HEK293 (cell line): ENCODE measurements at regions not wholly inside any gene's neighbourhood (a gene's known extent, or its start where the extent isn't known, plus 50 kb on each side); places are given as distances from the start of the nearest gene placed in this dataset.

ENCODE experiments used
- CTCF ChIA-PET: fragments of 350-600 bp; formaldehyde crosslinking; extraction: SDS; loops from one replicate; lab custom pipeline; 2021; ENCODE audit warnings: antibody characterized with exemption; lab: Yijun Ruan, JAX
- POLR2A ChIA-PET: fragments of 300-600 bp; formaldehyde crosslinking; extraction: SDS; loops from one replicate; lab custom pipeline; 2020; ENCODE audit warnings: antibody characterized with exemption, inconsistent platforms; lab: Yijun Ruan, JAX
- H3K27ac ChIP-seq: fragments of 200-500 bp; sonication (Bioruptor generic); 2 replicates; pipeline ENCODE4 v1.5.1; 2014; ENCODE audit warnings: low read depth, low read length, control low read depth, inconsistent platforms; ENCODE audit errors: extremely low read depth
- H3K36me3 ChIP-seq, 2 experiments: fragments of 200-500 bp in 1 of 2; sonication (Bioruptor generic) in 1 of 2; 1 replicate in 1 of 2; 2 replicates in 1 of 2; pipeline ENCODE4 v1.5.1; 2014 to 2017; ENCODE audit warnings: inconsistent platforms in 2 of 2, low read length in 2 of 2; ENCODE audit not compliant: control insufficient read depth in 2 of 2, insufficient read depth in 1 of 2
- H3K4me1 ChIP-seq: fragments of 200-500 bp; sonication (Bioruptor generic); 2 replicates; pipeline ENCODE4 v1.5.1; 2014; ENCODE audit warnings: mild to moderate bottlenecking, low read length, inconsistent platforms; ENCODE audit not compliant: control insufficient read depth, insufficient read depth
- H3K4me3 ChIP-seq: 2 replicates; pipeline ENCODE4 v1.5.1; 2011; ENCODE audit warnings: low read depth, mild to moderate bottlenecking, control low read depth, low read length, moderate library complexity
- H3K9me3 ChIP-seq: fragments of 200-500 bp; sonication (Bioruptor generic); 2 replicates; pipeline ENCODE4 v1.5.1; 2014; ENCODE audit warnings: low read depth, low read length, inconsistent platforms; ENCODE audit not compliant: control insufficient read depth, insufficient read depth
- GLI4 ChIP-seq: fragments of 450-650 bp; formaldehyde crosslinking; IDR thresholded peaks from 2 replicates; pipeline ENCODE4 v1.5.1; 2016; ENCODE audit warnings: missing biosample characterization, missing genetic modification characterization
- MZF1 ChIP-seq: fragments of 450-650 bp; formaldehyde crosslinking; IDR thresholded peaks from 2 replicates; pipeline ENCODE4 v1.5.1; 2017; ENCODE audit warnings: missing biosample characterization, missing genetic modification characterization, borderline replicate concordance
- OVOL3 ChIP-seq: fragments of 450-650 bp; formaldehyde crosslinking; IDR thresholded peaks from 2 replicates; pipeline ENCODE4 v1.5.1; 2016; ENCODE audit warnings: missing biosample characterization, missing genetic modification characterization
- PBX3 ChIP-seq: sonication (generic); formaldehyde crosslinking; IDR thresholded peaks from 2 replicates; pipeline ENCODE4 v1.8.1; 2022; ENCODE audit warnings: mild to moderate bottlenecking, moderate library complexity, missing genetic modification reagents
- PRDM2 ChIP-seq: fragments of 450-650 bp; formaldehyde crosslinking; IDR thresholded peaks from 2 replicates; pipeline ENCODE4 v1.5.1; 2016; ENCODE audit warnings: missing biosample characterization, missing genetic modification characterization, borderline replicate concordance
- SCRT2 ChIP-seq: fragments of 450-650 bp; formaldehyde crosslinking; IDR thresholded peaks from 2 replicates; pipeline ENCODE4 v1.5.1; 2016; ENCODE audit warnings: missing biosample characterization, missing genetic modification characterization
- WT1 ChIP-seq: fragments of 450-650 bp; formaldehyde crosslinking; IDR thresholded peaks from 2 replicates; pipeline ENCODE4 v1.5.1; 2016; ENCODE audit warnings: missing biosample characterization, missing genetic modification characterization
- ZNF114 ChIP-seq: fragments of 450-650 bp; formaldehyde crosslinking; IDR thresholded peaks from 2 replicates; pipeline ENCODE4 v1.5.0; 2017; ENCODE audit warnings: missing biosample characterization, missing genetic modification characterization
- ZNF341 ChIP-seq: fragments of 450-650 bp; formaldehyde crosslinking; IDR thresholded peaks from 2 replicates; pipeline ENCODE4; 2016; ENCODE audit warnings: low read depth, missing biosample characterization, missing genetic modification characterization
- ZNF416 ChIP-seq: fragments of 450-650 bp; formaldehyde crosslinking; IDR thresholded peaks from 2 replicates; pipeline ENCODE4 v1.5.1; 2016; ENCODE audit warnings: missing biosample characterization, missing genetic modification characterization
- ZNF426 ChIP-seq: fragments of 450-650 bp; formaldehyde crosslinking; IDR thresholded peaks from 2 replicates; pipeline ENCODE4 v1.5.1; 2017; ENCODE audit warnings: missing biosample characterization, missing genetic modification characterization, mild to moderate bottlenecking, inconsistent platforms, moderate library complexity
- ZNF544 ChIP-seq: fragments of 450-650 bp; formaldehyde crosslinking; IDR thresholded peaks from 2 replicates; pipeline ENCODE4 v1.5.0; 2017; ENCODE audit warnings: missing biosample characterization, missing genetic modification characterization
- ZNF660 ChIP-seq: fragments of 450-650 bp; IDR thresholded peaks from 2 replicates; pipeline ENCODE4 v1.5.1; 2018; ENCODE audit warnings: missing biosample characterization, mild to moderate bottlenecking, missing genetic modification characterization
- ZSCAN5A ChIP-seq: fragments of 450-650 bp; formaldehyde crosslinking; IDR thresholded peaks from 2 replicates; pipeline ENCODE4 v1.5.1; 2016; ENCODE audit warnings: missing biosample characterization, missing genetic modification characterization
- TF ChIP-seq, protein P1 (sequence below): fragments of 450-650 bp; formaldehyde crosslinking; conservative IDR thresholded peaks from 2 replicates; pipeline ENCODE4 v1.5.1; 2016; ENCODE audit warnings: low read depth, missing biosample characterization, missing genetic modification characterization
- TF ChIP-seq, protein P2 (sequence below): fragments of 450-650 bp; formaldehyde crosslinking; IDR thresholded peaks from 2 replicates; pipeline ENCODE4 v1.5.1; 2016; ENCODE audit warnings: missing biosample characterization, missing genetic modification characterization
- TF ChIP-seq, protein P3 (sequence below): fragments of 450-650 bp; formaldehyde crosslinking; IDR thresholded peaks from 2 replicates; pipeline ENCODE4 v1.5.1; 2016; ENCODE audit warnings: missing biosample characterization, missing genetic modification characterization
- TF ChIP-seq, protein P4 (sequence below): fragments of 450-650 bp; formaldehyde crosslinking; IDR thresholded peaks from 2 replicates; pipeline ENCODE4 v1.5.1; 2016; ENCODE audit warnings: missing biosample characterization, missing genetic modification characterization
- TF ChIP-seq, protein P5 (sequence below): fragments of 450-650 bp; formaldehyde crosslinking; IDR thresholded peaks from 2 replicates; pipeline ENCODE4 v1.5.1; 2016; ENCODE audit warnings: missing biosample characterization, missing genetic modification characterization

DNA sequence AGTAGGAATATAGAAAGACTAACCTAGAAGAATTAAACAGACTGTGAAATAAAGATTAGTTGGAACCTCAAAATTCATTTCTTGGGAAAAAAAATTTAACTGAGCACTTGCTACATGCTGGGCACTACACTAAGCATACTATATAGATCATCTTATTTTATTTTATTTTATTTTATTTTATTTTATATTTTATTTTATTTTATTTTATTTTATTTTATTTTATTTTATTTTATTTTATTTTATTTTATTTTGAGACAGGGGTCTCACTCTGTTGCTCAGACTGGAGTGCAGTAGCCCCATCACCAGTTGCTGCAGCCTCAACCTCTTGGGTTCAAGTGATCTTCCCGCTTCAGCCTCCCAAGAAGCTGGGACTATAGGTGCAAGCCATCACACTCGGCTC, 74.5 kb upstream of the DSC1 start:
- ChIA-PET POLR2A (no interaction called here), CTCF (interaction anchor here (0.7 kb wide), 2 partner anchors 20 to 1356 kb away, joined by 3 read pairs; no protein-coding TSS in a partner anchor)
- no peaks in the 10 kb centered on the region for H3K36me3 ChIP-seq
- TF ChIP-seq MZF1 (tag by site-specific recombination) = no peak
- TF ChIP-seq ZNF660 (tag by site-specific recombination) = no peak
- no peak for TF ChIP-seq OVOL3 (tag by site-specific recombination)
- TF ChIP-seq, protein P1, sequence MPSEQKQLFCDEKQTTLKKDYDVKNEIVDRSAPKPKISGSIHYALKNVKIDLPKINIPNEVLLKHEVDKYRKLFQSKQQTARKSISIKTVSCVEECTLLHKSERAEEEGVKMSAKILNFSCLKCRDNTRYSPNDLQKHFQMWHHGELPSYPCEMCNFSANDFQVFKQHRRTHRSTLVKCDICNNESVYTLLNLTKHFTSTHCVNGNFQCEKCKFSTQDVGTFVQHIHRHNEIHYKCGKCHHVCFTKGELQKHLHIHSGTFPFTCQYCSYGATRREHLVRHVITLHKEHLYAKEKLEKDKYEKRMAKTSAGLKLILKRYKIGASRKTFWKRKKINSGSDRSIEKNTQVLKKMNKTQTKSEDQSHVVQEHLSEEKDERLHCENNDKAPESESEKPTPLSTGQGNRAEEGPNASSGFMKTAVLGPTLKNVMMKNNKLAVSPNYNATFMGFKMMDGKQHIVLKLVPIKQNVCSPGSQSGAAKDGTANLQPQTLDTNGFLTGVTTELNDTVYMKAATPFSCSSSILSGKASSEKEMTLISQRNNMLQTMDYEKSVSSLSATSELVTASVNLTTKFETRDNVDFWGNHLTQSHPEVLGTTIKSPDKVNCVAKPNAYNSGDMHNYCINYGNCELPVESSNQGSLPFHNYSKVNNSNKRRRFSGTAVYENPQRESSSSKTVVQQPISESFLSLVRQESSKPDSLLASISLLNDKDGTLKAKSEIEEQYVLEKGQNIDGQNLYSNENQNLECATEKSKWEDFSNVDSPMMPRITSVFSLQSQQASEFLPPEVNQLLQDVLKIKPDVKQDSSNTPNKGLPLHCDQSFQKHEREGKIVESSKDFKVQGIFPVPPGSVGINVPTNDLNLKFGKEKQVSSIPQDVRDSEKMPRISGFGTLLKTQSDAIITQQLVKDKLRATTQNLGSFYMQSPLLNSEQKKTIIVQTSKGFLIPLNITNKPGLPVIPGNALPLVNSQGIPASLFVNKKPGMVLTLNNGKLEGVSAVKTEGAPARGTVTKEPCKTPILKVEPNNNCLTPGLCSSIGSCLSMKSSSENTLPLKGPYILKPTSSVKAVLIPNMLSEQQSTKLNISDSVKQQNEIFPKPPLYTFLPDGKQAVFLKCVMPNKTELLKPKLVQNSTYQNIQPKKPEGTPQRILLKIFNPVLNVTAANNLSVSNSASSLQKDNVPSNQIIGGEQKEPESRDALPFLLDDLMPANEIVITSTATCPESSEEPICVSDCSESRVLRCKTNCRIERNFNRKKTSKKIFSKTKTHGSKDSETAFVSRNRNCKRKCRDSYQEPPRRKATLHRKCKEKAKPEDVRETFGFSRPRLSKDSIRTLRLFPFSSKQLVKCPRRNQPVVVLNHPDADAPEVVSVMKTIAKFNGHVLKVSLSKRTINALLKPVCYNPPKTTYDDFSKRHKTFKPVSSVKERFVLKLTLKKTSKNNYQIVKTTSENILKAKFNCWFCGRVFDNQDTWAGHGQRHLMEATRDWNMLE (tag by site-specific recombination) = no peak
- TF ChIP-seq PRDM2 (tag by site-specific recombination) = no peak
- TF ChIP-seq, protein P2, sequence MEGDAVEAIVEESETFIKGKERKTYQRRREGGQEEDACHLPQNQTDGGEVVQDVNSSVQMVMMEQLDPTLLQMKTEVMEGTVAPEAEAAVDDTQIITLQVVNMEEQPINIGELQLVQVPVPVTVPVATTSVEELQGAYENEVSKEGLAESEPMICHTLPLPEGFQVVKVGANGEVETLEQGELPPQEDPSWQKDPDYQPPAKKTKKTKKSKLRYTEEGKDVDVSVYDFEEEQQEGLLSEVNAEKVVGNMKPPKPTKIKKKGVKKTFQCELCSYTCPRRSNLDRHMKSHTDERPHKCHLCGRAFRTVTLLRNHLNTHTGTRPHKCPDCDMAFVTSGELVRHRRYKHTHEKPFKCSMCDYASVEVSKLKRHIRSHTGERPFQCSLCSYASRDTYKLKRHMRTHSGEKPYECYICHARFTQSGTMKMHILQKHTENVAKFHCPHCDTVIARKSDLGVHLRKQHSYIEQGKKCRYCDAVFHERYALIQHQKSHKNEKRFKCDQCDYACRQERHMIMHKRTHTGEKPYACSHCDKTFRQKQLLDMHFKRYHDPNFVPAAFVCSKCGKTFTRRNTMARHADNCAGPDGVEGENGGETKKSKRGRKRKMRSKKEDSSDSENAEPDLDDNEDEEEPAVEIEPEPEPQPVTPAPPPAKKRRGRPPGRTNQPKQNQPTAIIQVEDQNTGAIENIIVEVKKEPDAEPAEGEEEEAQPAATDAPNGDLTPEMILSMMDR (tag by site-specific recombination) = no peak
- TF ChIP-seq ZNF114 (tag by site-specific recombination) = no peak
- no peak for TF ChIP-seq SCRT2
- no peak for TF ChIP-seq ZNF544 (tag by site-specific recombination)
- TF ChIP-seq, protein P3, sequence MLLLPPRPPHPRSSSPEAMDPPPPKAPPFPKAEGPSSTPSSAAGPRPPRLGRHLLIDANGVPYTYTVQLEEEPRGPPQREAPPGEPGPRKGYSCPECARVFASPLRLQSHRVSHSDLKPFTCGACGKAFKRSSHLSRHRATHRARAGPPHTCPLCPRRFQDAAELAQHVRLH (tag by site-specific recombination) = no peak
- TF ChIP-seq WT1 (tag by site-specific recombination) = no peak
- TF ChIP-seq ZNF341 (tag by site-specific recombination) = no peak
- no peak for TF ChIP-seq ZNF416 (tag by site-specific recombination)
- no peak for TF ChIP-seq PBX3 (CRISPR knock-in tag)
- TF ChIP-seq, protein P4, sequence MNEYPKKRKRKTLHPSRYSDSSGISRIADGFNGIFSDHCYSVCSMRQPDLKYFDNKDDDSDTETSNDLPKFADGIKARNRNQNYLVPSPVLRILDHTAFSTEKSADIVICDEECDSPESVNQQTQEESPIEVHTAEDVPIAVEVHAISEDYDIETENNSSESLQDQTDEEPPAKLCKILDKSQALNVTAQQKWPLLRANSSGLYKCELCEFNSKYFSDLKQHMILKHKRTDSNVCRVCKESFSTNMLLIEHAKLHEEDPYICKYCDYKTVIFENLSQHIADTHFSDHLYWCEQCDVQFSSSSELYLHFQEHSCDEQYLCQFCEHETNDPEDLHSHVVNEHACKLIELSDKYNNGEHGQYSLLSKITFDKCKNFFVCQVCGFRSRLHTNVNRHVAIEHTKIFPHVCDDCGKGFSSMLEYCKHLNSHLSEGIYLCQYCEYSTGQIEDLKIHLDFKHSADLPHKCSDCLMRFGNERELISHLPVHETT (tag by site-specific recombination) = no peak
- TF ChIP-seq ZSCAN5A (tag by site-specific recombination) = no peak
- TF ChIP-seq, protein P5, sequence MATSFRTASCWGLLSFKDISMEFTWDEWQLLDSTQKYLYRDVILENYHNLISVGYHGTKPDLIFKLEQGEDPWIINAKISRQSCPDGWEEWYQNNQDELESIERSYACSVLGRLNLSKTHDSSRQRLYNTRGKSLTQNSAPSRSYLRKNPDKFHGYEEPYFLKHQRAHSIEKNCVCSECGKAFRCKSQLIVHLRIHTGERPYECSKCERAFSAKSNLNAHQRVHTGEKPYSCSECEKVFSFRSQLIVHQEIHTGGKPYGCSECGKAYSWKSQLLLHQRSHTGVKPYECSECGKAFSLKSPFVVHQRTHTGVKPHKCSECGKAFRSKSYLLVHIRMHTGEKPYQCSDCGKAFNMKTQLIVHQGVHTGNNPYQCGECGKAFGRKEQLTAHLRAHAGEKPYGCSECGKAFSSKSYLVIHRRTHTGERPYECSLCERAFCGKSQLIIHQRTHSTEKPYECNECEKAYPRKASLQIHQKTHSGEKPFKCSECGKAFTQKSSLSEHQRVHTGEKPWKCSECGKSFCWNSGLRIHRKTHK (tag by site-specific recombination) = no peak
- no peak for TF ChIP-seq GLI4 (tag by site-specific recombination)
- no peak for TF ChIP-seq ZNF426 (tag by site-specific recombination)
- no peak overlapping the region for H3K27ac ChIP-seq
- H3K4me1 ChIP-seq = no peaks in the 10 kb centered on the region
- no peaks in the 10 kb centered on the region for H3K9me3 ChIP-seq
- no peak overlapping the region for H3K4me3 ChIP-seq
